ENCODE measurements at regions not wholly inside any gene's neighbourhood (a gene's known extent, or its start where the extent isn't known, plus 50 kb on each side); places are given as distances from the start of the nearest gene placed in this dataset.

GRCh38 chr3:110139048-110139447 lies 801.7 kb upstream of the DPPA4 start:
- TF ChIP-seq TAF1 (IDR thresholded peaks at IDR 0.05; ENCODE audit: low read depth), result no peak
- TF ChIP-seq TEAD4 (IDR thresholded peaks at IDR 0.05), result no peak
- no peak for TF ChIP-seq YY1 (IDR thresholded peaks at IDR 0.05; ENCODE audit: low read depth)

GRCh38 chr3:110139821-110140220 lies 802.5 kb upstream of the DPPA4 start:
- no peak for TF ChIP-seq CREB1 (IDR thresholded peaks at IDR 0.05; ENCODE audit: low read depth)
- no peak for TF ChIP-seq RAD21 (IDR thresholded peaks at IDR 0.05; ENCODE audit: low read depth)
- TF ChIP-seq ZBTB7A (IDR thresholded peaks at IDR 0.05; ENCODE audit: low read depth), result no peak
- TF ChIP-seq TEAD4 (IDR thresholded peaks at IDR 0.05), result no peak
- TF ChIP-seq USF1 (IDR thresholded peaks at IDR 0.05), result no peak
- no peak for TF ChIP-seq NFIC (IDR thresholded peaks at IDR 0.05)
- no peak for TF ChIP-seq FOXM1 (IDR thresholded peaks at IDR 0.05; ENCODE audit: borderline replicate concordance, low read depth)
- TF ChIP-seq TAF1 (IDR thresholded peaks at IDR 0.05; ENCODE audit: low read depth), result no peak

GRCh38 chr3:110149763-110150162 lies 812.4 kb upstream of the DPPA4 start:
- TF ChIP-seq NFIC (IDR thresholded peaks at IDR 0.05), result no peak
- TF ChIP-seq FOXM1 (IDR thresholded peaks at IDR 0.05; ENCODE audit: borderline replicate concordance, low read depth), result no peak
- TF ChIP-seq REST (IDR thresholded peaks at IDR 0.05; ENCODE audit: low read depth), result no peak
- TF ChIP-seq USF1 (IDR thresholded peaks at IDR 0.05), result no peak
- no peak for TF ChIP-seq MAX (IDR thresholded peaks at IDR 0.05)
- TF ChIP-seq CEBPB (IDR thresholded peaks at IDR 0.05), result no peak
- TF ChIP-seq YY1 (IDR thresholded peaks at IDR 0.05; ENCODE audit: low read depth), result no peak
- no peak for TF ChIP-seq TAF1 (IDR thresholded peaks at IDR 0.05; ENCODE audit: low read depth)
- TF ChIP-seq TEAD4 (IDR thresholded peaks at IDR 0.05), result no peak
- TF ChIP-seq ZBTB7A (IDR thresholded peaks at IDR 0.05; ENCODE audit: low read depth), result no peak

GRCh38 chr3:110157221-110157620 lies 819.9 kb upstream of the DPPA4 start:
- TF ChIP-seq TAF1 (IDR thresholded peaks at IDR 0.05; ENCODE audit: low read depth) (no peak), TEAD4 (IDR thresholded peaks at IDR 0.05) (no peak), FOXM1 (IDR thresholded peaks at IDR 0.05; ENCODE audit: borderline replicate concordance, low read depth) (no peak), TCF12 (IDR thresholded peaks at IDR 0.05; ENCODE audit: low read depth) (no peak), REST (IDR thresholded peaks at IDR 0.05; ENCODE audit: low read depth) (no peak), EGR1 (IDR thresholded peaks at IDR 0.05) (no peak), EP300 (IDR thresholded peaks at IDR 0.05; ENCODE audit: borderline replicate concordance) (no peak), MAX (IDR thresholded peaks at IDR 0.05) (no peak)

GRCh38 chr3:110164632-110165369 lies 827.5 kb upstream of the DPPA4 start:
- TF ChIP-seq RAD21 (IDR thresholded peaks at IDR 0.05; ENCODE audit: low read depth) (no peak), MAX (IDR thresholded peaks at IDR 0.05) (no peak), REST (IDR thresholded peaks at IDR 0.05; ENCODE audit: low read depth) (no peak), TCF12 (IDR thresholded peaks at IDR 0.05; ENCODE audit: low read depth) (no peak), FOXM1 (IDR thresholded peaks at IDR 0.05; ENCODE audit: borderline replicate concordance, low read depth) (no peak), YY1 (IDR thresholded peaks at IDR 0.05; ENCODE audit: low read depth) (no peak), EP300 (IDR thresholded peaks at IDR 0.05; ENCODE audit: borderline replicate concordance) (no peak), TEAD4 (IDR thresholded peaks at IDR 0.05) (no peak), NFIC (IDR thresholded peaks at IDR 0.05) (no peak), ZBTB7A (IDR thresholded peaks at IDR 0.05; ENCODE audit: low read depth) (no peak), TAF1 (IDR thresholded peaks at IDR 0.05; ENCODE audit: low read depth) (no peak), CREB1 (IDR thresholded peaks at IDR 0.05; ENCODE audit: low read depth) (no peak), USF1 (IDR thresholded peaks at IDR 0.05) (no peak), CEBPB (IDR thresholded peaks at IDR 0.05) (no peak), EGR1 (IDR thresholded peaks at IDR 0.05) (no peak)

All from Ishikawa (cell line).